HuH-7.5 (cell line): ENCODE measurements at regions not wholly inside any gene's neighbourhood (a gene's known extent, or its start where the extent isn't known, plus 50 kb on each side); places are given as distances from the start of the nearest gene placed in this dataset.

Experiments
- DNase-seq: peaks from one replicate; pipeline ENCODE4 v3.0.0; 2011; ENCODE audit warnings: low spot score

DNA sequence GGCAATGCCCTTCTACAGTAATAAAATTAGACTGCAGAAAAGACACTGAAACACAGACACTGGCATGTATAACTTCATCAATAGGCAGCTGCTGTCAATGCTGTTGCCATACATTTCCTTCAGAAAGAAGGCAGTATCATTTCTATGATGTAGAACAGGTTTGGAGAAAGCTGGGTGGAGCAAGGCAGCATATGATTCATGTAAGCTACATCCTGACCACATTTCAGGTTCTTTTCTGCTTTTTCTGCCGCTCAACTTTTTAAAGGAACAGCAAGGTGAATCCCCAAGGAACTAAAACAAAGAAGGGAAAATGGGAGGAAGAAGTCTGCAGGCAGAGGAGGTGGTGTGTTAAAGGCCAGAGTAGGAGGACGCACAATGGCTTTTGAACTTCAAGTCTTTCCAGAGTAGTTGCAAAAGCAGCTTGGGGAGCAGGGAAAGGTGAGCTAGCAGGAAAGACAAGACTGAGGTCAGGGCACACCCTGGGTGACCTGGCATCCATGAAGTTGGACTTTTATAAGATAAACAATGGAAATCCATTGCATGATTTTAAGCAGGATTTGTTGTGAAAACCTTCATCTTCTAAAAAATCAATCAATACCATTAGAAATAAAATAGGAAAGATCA is 142.1 kb downstream of the MED10 start:
- DNase-seq: no peak

DNA sequence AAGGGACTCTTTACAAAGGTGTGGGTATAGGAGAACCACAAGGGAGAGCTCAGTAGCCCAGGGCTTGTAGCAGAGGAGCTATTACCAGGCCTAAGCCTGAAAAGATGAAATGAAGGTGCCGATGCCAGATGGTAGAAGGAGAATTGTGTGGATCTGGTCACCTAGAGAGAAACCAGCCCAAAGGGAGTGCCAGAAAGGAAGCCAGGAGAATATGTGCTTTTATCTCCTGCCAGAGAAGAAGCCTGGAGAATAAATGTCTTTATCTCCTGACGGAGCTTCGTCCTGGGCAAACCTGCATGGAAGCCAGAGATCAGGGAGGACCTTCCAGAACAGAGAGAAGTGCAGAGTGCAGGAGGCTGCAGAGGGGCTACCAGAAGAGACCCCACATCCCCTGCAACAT is 142.6 kb downstream of the MED10 start:
- DNase-seq: no peak

DNA sequence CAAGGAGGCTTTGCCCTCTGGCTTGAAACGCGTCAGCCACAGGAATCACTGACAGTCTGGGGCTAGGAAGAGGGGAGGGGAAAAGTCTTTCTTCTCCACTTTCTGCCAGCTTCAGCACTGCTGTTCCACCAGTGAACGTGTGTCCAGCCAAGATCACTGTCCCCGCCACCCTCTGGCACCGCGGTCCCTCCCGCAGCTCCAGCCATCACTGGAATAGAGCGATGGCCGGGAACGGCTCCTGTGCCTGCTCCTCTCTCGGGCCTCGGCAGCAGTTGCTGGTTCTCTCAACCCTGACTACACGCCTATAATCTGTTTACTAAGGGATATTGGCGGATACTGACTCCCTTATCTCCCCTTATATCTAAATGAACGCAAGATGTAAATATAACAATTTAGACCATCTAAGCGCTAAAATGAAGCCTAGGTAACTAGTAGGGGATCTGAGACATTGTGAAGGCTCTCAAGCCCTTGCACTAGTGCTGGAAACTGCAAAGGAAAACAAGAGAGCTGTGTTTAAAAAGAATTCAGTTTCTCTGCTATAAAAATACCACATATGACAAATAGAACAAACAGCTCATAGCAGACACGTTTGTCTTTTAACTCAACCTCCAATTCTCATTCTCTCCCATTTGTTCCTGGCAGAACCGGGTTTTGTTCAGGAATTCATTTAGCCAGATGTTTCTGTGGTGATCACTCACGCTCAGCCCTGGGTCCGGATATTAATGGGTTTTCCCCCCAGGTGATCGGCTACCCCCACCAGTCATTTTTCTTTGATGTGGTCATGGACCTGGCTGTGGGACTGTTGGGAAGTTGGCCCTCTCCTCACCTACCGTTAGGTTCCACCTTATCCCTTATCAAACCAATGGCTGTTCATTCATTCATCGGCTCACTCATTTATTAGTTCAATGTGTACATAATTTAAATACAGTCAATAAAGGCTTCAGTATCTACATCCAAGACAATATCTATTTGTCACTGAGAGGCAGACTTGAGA is 149.8 kb downstream of the MED10 start:
- no peak for DNase-seq

DNA sequence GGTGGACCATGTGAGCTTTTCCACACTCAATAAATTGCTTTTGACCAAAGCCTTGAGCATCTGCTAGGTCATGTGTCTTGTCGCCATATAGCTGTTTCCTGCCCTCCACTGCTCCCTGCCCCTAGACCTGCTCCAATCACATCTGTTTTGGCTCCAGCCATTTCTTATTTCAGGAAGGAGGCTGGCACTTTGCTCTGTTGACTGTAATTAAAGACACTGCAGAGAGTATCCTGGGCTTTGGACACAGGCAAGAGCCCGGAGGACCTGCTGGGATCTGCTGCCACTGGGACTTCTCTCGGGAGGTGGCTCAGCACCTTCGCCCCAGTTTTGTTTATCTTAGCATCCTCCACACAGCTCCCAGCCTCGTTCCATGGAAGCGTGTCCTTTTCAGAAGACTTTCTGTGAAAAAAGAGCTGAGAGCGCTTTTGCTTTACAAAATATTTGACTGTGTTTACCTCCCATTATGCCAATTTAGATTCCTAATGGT is 153.2 kb downstream of the MED10 start:
- DNase-seq: no peak

DNA sequence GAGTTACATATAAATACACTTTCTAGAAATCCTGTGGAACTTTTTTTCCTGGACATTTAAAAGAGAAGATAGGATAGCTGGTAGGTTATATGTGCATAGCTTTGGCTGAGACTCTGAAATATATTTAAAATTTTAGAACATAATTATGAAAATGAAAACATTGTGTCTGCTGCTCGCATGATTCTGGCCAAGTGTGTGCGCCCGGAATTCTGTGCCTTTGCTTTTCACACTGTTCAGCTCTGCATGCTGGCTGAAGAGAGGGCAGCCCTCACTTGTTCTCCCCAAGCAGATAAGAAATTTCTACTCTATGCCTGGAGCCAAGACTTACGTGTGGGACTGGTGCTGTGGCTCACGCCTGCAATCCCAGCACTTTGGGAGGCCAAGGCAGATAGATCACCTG is 153.9 kb downstream of the MED10 start:
- DNase-seq: no peak

DNA sequence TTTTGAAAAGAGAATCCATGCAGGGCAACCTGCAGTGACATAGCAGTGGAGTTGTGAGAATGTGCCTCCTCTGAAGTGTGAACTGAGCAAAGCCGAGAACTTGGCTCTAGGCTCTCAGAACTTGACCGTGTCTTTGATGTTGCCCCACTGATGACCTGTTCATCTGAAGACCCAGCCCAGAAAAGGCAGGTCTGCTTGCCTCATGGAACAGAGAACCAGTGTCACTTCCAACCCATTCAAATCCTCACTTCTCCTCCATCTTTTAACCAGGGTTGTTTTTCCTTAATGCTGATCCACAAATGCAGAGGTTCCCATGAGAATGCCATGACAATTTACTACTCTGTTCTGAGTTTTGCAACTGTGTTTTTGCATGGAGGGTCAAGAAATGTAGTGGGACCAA is 155.4 kb downstream of the MED10 start:
- no peak for DNase-seq

DNA sequence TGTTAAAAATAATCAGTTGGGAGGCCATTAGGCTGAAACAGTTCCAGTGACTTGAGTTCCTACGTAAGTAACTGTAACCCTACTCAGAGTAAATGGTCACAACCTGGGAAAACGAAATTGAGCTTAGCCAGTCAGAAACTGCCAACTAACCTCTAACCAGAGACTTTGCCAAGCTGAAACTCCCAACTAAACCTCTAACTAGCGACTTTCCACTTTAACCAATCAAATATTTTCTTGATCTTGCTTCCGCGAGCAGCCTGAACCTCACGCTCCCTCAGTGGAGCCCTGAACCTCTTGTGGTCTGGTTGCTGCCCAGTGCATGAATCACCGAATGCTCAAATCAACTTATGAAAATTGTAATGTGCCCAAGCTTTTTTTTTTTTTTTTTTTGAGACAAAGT is 156.2 kb downstream of the MED10 start:
- no peak for DNase-seq

DNA sequence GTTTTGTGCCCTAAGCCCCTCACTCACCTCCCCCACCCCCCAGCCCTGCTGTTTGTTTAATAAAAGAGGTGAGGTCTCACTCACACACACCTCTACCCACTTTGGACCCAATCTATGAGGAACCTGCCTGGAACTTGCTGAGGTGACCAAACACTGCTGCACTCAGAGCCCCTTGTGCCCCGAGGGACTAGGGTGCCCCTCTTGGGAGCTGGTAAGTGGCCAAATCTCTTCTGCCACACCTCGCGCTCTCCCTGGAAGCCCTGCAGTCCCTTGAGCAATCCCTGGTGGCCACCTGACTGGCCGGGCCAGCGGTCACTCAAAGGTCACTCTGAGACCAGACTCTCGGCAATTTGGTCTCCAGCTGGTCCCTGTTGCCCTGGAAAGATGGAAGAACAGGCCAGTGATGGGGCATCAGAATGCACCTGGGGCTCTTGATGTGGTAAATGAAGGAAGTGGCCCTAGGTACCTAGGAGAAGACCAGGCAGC is 157.2 kb downstream of the MED10 start:
- DNase-seq: no peak

DNA sequence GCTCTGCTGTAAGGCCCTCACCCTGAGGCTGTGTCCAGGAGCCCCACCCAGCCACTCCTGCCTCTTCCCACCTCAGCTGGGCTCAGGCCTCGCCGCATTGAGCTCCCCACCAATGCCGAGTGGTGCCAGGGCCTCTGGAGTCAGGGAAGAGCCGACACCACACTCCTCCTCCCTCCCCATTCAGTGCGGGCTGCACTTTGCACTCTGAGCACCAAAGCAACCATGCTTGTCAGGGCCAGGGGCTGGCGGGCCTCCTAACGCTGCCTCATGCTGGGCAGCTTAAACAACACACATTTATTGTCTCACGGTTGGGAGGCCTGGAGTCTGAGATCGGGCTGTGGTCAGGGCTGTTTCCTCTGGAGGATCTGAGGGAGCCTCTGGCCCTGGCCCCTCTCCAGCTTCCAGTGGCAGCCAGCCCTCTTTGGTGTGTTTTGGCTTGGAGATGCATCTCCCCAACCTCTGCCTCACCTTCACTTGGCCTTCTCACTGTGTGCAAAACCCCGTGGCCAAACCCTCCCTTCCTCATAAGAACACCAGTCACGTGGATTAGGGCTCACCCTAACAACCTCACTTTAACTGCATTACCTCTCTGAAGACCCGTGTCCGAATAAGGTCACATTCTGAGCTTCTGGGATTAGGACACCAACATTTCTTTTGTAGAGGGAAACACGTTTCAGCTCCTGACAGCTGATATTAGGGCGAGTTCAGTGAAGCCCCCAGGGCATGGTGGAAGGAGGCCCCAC is 157.8 kb downstream of the MED10 start:
- DNase-seq: no peak

DNA sequence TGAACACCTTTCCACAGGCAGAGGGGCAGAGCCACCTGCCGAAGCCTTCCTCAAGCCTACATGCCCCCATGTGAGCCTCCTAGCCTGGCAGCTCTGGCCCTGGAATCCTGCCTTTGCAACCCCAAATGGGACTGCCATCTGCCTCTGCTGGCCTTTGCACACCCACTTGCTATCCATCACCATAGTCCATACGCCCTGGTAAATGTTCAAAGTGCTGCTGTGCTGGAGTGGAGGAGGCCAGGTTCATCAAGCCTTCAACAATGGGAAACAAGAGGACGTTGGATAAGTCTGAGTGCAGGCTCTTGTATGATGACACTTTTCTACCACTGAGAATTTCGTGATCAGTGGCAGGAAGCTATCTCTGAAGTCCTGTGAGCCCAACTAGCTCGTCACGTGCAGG is 159.8 kb downstream of the MED10 start:
- no peak for DNase-seq

DNA sequence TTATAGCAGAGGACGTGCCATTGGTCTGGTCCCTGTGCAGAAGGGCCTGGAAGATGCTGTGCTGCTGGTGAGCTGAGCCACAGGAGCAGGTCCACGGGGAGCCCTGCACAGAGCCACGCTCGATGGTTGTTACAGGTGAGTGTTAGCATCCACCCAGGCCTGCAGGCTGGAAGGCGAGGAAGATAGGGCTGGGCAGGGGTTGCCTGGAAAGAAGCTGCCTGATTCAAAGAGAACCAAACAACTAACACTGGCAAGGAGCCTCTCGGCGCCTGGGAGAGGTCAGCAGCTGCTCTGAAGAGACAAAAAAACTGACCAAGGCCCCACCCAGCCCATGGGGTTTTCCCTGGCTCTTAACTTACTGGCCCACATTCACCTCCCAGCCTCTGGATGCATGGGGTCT is 160.2 kb downstream of the MED10 start:
- no peak for DNase-seq

DNA sequence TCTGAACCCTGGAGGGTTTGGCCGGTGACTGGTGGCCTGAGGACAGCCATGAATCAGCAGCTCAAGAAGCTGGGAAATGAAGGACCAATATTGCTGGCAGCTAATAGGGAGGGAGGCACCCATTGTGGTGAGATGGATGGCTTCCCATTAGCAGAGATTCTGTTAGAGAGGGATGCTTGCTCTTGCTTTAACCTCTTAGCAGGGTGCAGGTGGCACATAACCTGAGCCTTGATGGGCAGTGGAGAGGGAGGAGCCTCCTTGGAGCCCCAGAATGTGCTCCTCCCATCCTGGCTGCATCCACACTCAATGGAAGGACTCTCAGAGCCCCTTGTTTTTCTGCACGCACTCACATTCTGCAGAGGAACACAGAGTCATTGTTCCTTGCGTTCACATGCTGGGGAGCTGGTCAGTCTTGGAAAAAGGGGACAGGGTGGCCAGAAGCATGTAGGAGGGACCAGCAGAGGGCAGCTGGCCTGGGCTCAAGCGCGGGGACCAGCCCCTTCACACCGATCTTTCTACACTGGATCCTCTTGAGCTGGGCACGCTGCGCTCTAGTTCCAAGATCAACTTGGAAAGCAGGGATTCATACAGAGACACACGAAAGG is 161.8 kb downstream of the MED10 start:
- no peak for DNase-seq

DNA sequence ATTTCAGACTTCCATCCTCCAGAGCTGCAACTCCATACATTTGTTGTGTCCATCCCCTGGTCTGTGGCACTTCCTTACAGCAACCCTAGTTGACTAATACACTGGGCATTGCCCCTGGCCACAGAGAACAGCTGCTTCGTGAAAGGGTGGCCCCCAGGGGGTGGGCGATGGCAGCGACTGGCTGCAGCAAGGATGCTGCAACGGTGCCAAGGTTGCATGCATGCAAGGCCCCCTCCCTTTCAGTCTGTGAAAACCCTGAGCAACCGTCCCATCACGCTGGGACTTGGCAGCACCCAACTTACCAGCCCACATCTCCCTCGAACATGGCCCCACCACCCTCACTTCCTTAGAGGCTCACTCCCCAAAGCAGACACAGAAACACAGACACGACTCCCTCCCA is 162.5 kb downstream of the MED10 start:
- no peak for DNase-seq

DNA sequence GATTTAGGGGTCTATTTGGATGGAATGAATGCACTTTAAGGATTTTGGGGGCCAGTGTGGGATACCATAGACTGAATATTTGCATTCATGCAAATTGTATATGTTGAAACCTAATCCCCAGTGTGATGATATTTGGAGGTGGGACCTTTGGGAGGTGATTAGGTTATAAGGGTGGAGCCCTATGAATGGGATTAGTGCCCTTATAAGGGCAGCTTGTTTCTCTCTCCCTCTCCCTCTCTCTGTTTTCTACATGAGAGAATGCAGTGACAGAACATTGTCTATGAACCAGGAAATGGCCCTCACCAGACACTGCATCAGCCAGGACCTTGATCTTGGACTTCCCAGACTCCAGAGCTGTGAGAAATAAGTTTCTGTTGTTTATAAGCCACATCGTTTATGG is 166.1 kb downstream of the MED10 start:
- no peak for DNase-seq

DNA sequence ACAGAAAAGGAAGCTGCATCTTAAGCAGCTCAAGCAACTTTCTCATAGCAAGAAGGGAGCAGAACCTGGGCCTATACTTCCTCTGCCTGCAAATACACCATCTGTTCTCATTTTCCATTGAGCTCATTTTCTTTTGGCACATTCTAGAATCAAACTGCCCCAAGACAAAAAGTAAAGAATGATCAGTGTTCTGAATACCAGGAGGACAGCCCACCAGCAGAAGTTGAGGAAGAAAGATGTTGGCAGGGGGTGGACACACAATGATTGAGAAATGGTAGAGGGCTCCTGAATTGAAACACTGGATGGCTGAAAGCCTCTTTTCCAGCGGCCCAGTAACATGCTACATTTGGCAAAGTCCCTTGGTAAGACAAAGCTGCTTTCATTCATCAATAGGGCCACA is 171.8 kb downstream of the MED10 start:
- DNase-seq: no peak

DNA sequence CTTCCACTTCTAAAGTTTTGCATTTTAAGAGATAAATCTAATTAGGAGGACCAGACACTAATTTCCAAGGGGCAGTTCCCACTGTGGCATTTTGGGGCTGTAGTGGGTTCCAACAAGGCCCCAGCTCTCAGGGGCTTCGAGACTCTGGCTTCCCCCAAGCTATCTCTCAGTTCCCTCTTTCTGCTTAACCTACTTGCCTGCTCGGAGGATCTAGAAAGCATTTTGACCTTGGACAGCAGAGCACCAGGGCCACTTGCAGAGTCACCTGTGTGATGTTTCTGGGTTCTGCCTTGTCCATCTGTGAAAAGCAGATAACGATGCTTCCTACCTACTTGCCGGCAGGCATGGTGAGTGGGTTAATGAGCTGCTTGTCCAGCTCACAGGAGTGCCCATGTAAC is 175.4 kb downstream of the MED10 start:
- no peak for DNase-seq

DNA sequence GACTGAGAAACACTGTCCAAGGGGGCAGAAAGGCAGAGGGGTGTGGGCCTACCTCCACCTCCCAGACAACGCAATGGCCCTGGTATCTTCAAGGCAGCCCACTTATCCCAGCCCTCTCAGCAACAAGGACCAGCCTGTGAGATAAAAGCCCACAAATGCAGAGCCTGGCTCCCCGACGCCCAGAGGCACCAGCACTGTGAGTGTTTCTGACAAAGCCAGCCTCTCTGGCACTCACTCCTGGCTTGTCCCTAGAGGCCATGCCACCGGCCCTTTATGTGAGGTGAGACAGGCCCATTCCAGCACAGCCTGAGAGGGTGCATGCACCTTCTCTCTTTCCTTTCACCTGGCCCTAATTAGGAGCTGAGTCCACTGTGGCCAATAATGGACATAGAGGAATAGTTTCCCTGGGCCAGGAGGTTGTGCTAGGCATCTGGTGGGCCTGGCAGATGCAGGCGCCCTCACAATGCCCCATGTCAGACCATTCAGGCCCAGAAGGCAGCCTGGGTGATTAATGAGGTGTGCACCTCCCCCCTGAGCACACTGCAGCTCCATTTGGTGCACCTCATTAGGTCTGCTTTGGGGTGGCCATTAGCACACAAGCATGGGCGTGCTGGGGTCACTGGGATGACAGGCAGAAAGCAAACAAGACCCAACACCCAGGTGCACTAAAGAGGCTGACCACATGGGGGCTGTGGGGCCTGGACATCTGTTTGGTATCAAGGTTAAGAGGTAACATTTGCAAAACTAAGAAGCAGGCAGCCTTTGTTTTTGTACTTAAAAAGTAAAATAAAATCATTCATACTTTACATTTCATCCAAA is 176.0 kb downstream of the MED10 start:
- DNase-seq: no peak

DNA sequence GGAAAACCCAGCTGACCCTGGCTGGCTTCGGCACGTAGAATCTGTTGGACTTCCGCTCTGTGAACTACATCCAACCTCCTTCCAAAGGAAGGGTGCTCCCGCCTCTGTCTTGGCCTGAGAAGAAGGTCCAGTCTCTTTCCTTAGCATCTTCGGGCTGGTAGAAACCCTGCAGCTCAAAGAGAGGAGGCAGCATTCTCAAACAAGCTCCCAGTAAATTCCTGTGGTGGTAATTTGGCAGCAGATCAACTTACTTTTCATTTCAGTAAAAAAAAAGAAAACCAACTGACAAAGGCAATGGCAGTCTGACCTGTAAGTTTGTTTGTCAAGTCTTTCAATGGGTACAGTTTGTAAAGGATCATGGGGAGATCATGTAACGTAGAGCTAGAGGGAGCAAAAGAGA is 176.7 kb downstream of the MED10 start:
- no peak for DNase-seq

DNA sequence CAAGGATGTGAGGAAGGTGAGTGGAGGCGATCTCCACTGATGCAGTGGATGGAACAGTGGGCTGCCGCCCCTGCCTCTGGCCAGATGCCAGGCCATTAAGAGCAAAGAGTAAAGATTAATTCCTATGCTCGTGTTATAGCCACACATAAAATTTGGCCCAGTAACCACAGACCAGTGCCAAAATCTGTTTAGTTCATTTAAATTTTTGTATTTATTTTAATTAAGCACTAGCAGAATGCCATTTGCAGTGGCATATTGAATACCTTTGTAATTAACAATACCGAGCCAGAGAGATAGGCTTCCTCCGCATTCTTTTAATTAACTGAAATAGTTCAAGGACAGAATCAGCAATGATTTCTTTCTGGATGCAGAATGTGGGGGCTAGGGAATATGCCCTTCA is 179.8 kb downstream of the MED10 start:
- DNase-seq: no peak

DNA sequence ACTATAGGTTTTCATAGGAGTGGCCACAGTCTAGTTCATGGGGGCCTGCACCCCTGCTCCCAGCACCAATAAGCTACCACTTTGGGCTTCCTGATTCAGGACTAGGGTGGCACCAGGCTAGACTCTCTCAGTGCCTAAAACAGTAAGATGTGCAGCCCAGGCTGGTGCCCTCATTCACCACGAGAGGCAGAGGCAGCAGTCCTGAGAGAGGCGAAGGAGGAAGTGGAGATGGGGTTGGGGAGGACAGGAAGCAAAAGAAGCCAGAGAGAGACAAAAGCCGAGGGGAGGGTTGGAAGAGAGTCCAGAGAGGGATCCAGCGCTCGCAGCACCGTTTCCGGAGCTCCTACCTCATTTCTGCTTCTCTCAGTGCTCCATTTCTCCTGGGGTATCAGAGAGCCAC is 180.9 kb downstream of the MED10 start:
- no peak for DNase-seq

DNA sequence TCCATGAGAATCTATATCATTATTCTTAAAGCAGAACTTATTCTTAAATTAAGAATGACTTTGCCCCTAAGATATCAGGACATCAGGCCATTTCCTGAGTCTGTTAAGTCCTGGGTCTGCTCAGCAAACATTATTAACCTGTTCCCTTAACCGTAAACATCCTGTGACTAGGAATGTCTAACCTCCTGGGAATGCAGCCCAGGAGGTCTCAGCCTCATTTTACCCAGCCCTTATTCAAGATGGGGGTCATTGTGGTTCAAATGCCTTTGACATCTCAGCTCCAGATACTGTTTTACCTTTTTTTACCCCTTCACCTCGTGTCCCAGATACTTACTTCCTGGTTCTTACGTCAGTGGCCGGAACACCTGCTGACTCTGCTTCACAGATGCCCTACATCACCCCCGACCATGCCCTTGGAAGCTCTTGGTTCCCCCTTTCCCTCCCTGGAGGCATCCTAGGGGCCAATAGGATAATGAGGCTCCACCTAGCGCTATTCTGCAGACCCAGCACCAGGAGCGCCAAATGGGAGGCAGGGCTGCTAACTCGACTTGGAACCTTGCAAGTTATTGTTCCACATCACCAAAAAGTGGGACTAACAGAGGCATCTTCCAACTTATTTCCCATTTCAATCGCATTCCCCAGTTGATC is 182.5 kb downstream of the MED10 start:
- DNase-seq: no peak
